Naive thymus-derived CD4-positive, alpha-beta T cell (primary cell): ENCODE measurements at regions not wholly inside any gene's neighbourhood (a gene's known extent, or its start where the extent isn't known, plus 50 kb on each side); places are given as distances from the start of the nearest gene placed in this dataset.
"Not testable (repeated sequence)": the region's sequence is repeated elsewhere in the genome, so short reads cannot be mapped to it uniquely, and the experiment has no call there.

Experiments
- ATAC-seq: fragments of 150-1000 bp; cut with Tn5 transposase; 2 replicates; pipeline ENCODE4 v1.10.0; 2021; ENCODE audit warnings: mild to moderate bottlenecking, moderate library complexity
- CTCF ChIA-PET: fragments of 350-600 bp; sonication (Branson Sonifier 250); formaldehyde crosslinking; loops from one replicate; lab custom pipeline; 2021; ENCODE audit warnings: antibody characterized with exemption; lab: Charles Lee
- POLR2A ChIA-PET: fragments of 350-600 bp; sonication (Branson Sonifier 250); formaldehyde crosslinking; loops from one replicate; lab custom pipeline; 2021; ENCODE audit warnings: antibody characterized with exemption, inconsistent platforms; lab: Charles Lee
- DNase-seq, 9 donors: peaks; one replicate each; pipeline versions ENCODE4 v3.0.0 to v3.0.0-alpha.2; 2020 to 2022; ENCODE audit warnings: mixed read lengths in 1 of 9
- H3K27ac ChIP-seq: one replicate; pipeline ENCODE4 v1.7.0; 2013; ENCODE audit warnings: mild to moderate bottlenecking, low read depth, low read length, moderate library complexity
- H3K27me3 ChIP-seq, 2 donors: one replicate each; pipeline ENCODE4 v1.7.0; 2013; ENCODE audit warnings: low read length in 2 of 2, mild to moderate bottlenecking in 2 of 2, moderate library complexity in 2 of 2; ENCODE audit not compliant: control insufficient read depth in 2 of 2, insufficient read depth in 2 of 2
- H3K36me3 ChIP-seq, 3 experiments: 1 replicate in 2 of 3; 2 replicates in 1 of 3; pipeline ENCODE4 v1.7.0; 2013; ENCODE audit warnings: low read length in 3 of 3, mild to moderate bottlenecking in 3 of 3, moderate library complexity in 1 of 3; ENCODE audit not compliant: insufficient read depth in 3 of 3, control insufficient read depth in 2 of 3
- H3K4me1 ChIP-seq, 2 donors: one replicate each; pipeline ENCODE4 v1.7.0; 2013; ENCODE audit warnings: low read length in 2 of 2, mild to moderate bottlenecking in 2 of 2, moderate library complexity in 1 of 2; ENCODE audit not compliant: control insufficient read depth in 2 of 2, insufficient read depth in 2 of 2
- H3K4me3 ChIP-seq: 2 replicates; pipeline ENCODE4 v1.7.0; 2013; ENCODE audit warnings: mild to moderate bottlenecking, low read length
- H3K9me3 ChIP-seq, 3 experiments: 1 replicate in 2 of 3; 2 replicates in 1 of 3; pipeline ENCODE4 v1.7.0; 2013; ENCODE audit warnings: low read length in 3 of 3; ENCODE audit not compliant: control insufficient read depth in 2 of 3
- H3K27ac Mint-ChIP-seq, 9 donors: one replicate each; pipeline ENCODE4 v1.8.0; 2020 to 2022; ENCODE audit warnings: mixed read lengths in 9 of 9, mild to moderate bottlenecking in 8 of 9, moderate library complexity in 5 of 9, inconsistent platforms in 2 of 9
- H3K27me3 Mint-ChIP-seq, 5 donors: one replicate each; pipeline ENCODE4 v1.8.0; 2021 to 2022; ENCODE audit warnings: mixed read lengths in 5 of 5, mild to moderate bottlenecking in 1 of 5
- H3K36me3 Mint-ChIP-seq, 5 donors: one replicate each; pipeline ENCODE4 v1.8.0; 2020 to 2022; ENCODE audit warnings: mixed read lengths in 5 of 5, mild to moderate bottlenecking in 3 of 5, inconsistent platforms in 1 of 5
- H3K4me1 Mint-ChIP-seq, 7 donors: one replicate each; pipeline ENCODE4 v1.8.0; 2020 to 2022; ENCODE audit warnings: mixed read lengths in 7 of 7, mild to moderate bottlenecking in 3 of 7, inconsistent platforms in 1 of 7
- H3K4me3 Mint-ChIP-seq, 10 donors: one replicate each; pipeline ENCODE4 v1.8.0; 2020 to 2022; ENCODE audit warnings: mild to moderate bottlenecking in 10 of 10, mixed read lengths in 10 of 10, moderate library complexity in 6 of 10, inconsistent platforms in 2 of 10
- H3K9me3 Mint-ChIP-seq, 11 donors: one replicate each; pipeline ENCODE4 v1.8.0; 2020 to 2022; ENCODE audit warnings: mixed read lengths in 11 of 11, mild to moderate bottlenecking in 4 of 11, inconsistent platforms in 1 of 11, moderate library complexity in 1 of 11
- intact Hi-C, 2 donors: fragments of 100-400 bp; cut with micrococcal nuclease; formaldehyde crosslinking; loops; one replicate each; pipeline ENCODE4 v1.15.1; 2023

GRCh38 chr6:141877275-141877983 lies 255.3 kb upstream of the GJE1 start:
- no peak overlapping the region for H3K27ac Mint-ChIP-seq
- ChIA-PET POLR2A (no interaction called here), CTCF (interaction anchor here (0.7 kb wide), 1 partner anchor 65 kb away, joined by 3 read pairs; no protein-coding TSS in a partner anchor)
- H3K36me3 ChIP-seq: no peaks in the 10 kb centered on the region
- DNase-seq (no peak), ATAC-seq (no peak)
- no peaks in the 10 kb centered on the region for H3K36me3 Mint-ChIP-seq
- H3K27me3 Mint-ChIP-seq: no peaks in the 10 kb centered on the region
- intact Hi-C loops: no loop called here
- H3K27ac ChIP-seq: no peak overlapping the region
- no peaks in the 10 kb centered on the region for H3K27me3 ChIP-seq
- H3K4me3 Mint-ChIP-seq: no peak overlapping the region
- no peaks in the 10 kb centered on the region for H3K4me1 Mint-ChIP-seq
- H3K4me1 ChIP-seq: no peaks in the 10 kb centered on the region
- peaks cover 0 to 6% (median 0%) of the 10 kb centered on the region in 11 donors for H3K9me3 Mint-ChIP-seq
- H3K9me3 ChIP-seq: no peaks in the 10 kb centered on the region
- H3K4me3 ChIP-seq: no peak overlapping the region

GRCh38 chr6:141874930-141875602 lies 257.7 kb upstream of the GJE1 start:
- ATAC-seq (no peak), DNase-seq (no peak)
- Mint-ChIP-seq H3K36me3 (no peaks in the 10 kb centered on the region), H3K27ac (no peak overlapping the region), H3K9me3 (peaks cover 0 to 3% (median 0%) of the 10 kb centered on the region in 11 donors), H3K4me3 (no peak overlapping the region), H3K27me3 (no peaks in the 10 kb centered on the region), H3K4me1 (no peaks in the 10 kb centered on the region)
- ChIA-PET CTCF (no interaction called here), POLR2A (no interaction called here)
- no peak overlapping the region for H3K4me3 ChIP-seq
- intact Hi-C loops: no loop called here
- no peaks in the 10 kb centered on the region for H3K27me3 ChIP-seq
- H3K27ac ChIP-seq: no peak overlapping the region
- H3K9me3 ChIP-seq: no peaks in the 10 kb centered on the region
- H3K36me3 ChIP-seq: no peaks in the 10 kb centered on the region
- no peaks in the 10 kb centered on the region for H3K4me1 ChIP-seq

GRCh38 chr6:141869509-141869908 lies 263.2 kb upstream of the GJE1 start:
- H3K27me3 ChIP-seq, H3K4me3 ChIP-seq, H3K36me3 ChIP-seq, H3K4me1 Mint-ChIP-seq, H3K9me3 ChIP-seq, H3K27ac ChIP-seq, H3K4me1 ChIP-seq, H3K27me3 Mint-ChIP-seq, DNase-seq, intact Hi-C loops, H3K9me3 Mint-ChIP-seq, H3K36me3 Mint-ChIP-seq, CTCF ChIA-PET, H3K4me3 Mint-ChIP-seq, POLR2A ChIA-PET, H3K27ac Mint-ChIP-seq, ATAC-seq: not testable (repeated sequence)

- no peak overlapping the region for H3K27ac ChIP-seq
- no peaks in the 10 kb centered on the region for H3K4me1 Mint-ChIP-seq
- H3K4me3 Mint-ChIP-seq: no peak overlapping the region
- ATAC-seq: no peak
- H3K9me3 Mint-ChIP-seq: peaks cover 0 to 4% (median 0%) of the 10 kb centered on the region in 11 donors
- ChIA-PET POLR2A (no interaction called here), CTCF (no interaction called here)
- no peak for DNase-seq
- no peak overlapping the region for H3K4me3 ChIP-seq
- intact Hi-C loops: no loop called here
- no peaks in the 10 kb centered on the region for H3K36me3 ChIP-seq
- H3K4me1 ChIP-seq: no peaks in the 10 kb centered on the region
- H3K27me3 Mint-ChIP-seq: peaks cover 0 to under 1% (median 0%) of the 10 kb centered on the region in 5 donors
- no peaks in the 10 kb centered on the region for H3K9me3 ChIP-seq
- no peaks in the 10 kb centered on the region for H3K27me3 ChIP-seq
- H3K27ac Mint-ChIP-seq: no peak overlapping the region
- no peaks in the 10 kb centered on the region for H3K36me3 Mint-ChIP-seq
Measured at GRCh38 chr6:141867767-141868166, 265.0 kb upstream of the GJE1 start.

GRCh38 chr6:141866731-141867497 lies 265.8 kb upstream of the GJE1 start:
- no peaks in the 10 kb centered on the region for H3K4me1 Mint-ChIP-seq
- H3K27me3 ChIP-seq: no peaks in the 10 kb centered on the region
- CTCF ChIA-PET: no interaction called here
- H3K4me1 ChIP-seq: no peaks in the 10 kb centered on the region
- no peak overlapping the region for H3K27ac Mint-ChIP-seq
- H3K27ac ChIP-seq: no peak overlapping the region
- H3K4me3 ChIP-seq: no peak overlapping the region
- H3K9me3 ChIP-seq: no peaks in the 10 kb centered on the region
- H3K36me3 ChIP-seq: no peaks in the 10 kb centered on the region
- no peak for DNase-seq
- no peaks in the 10 kb centered on the region for H3K36me3 Mint-ChIP-seq
- H3K9me3 Mint-ChIP-seq: peaks cover 0 to 4% (median 0%) of the 10 kb centered on the region in 11 donors
- no peak overlapping the region for H3K4me3 Mint-ChIP-seq
- ATAC-seq: no peak
- intact Hi-C loops: no loop called here
- peaks cover 0 to 4% (median 0%) of the 10 kb centered on the region in 5 donors for H3K27me3 Mint-ChIP-seq
- POLR2A ChIA-PET: no interaction called here

- H3K4me3 Mint-ChIP-seq: no peak overlapping the region
- ATAC-seq: no peak
- POLR2A ChIA-PET: no interaction called here
- no peak overlapping the region for H3K27ac Mint-ChIP-seq
- no peak overlapping the region for H3K27ac ChIP-seq
- CTCF ChIA-PET: no interaction called here
- intact Hi-C loops: no loop called here
- H3K36me3 ChIP-seq: no peaks in the 10 kb centered on the region
- no peaks in the 10 kb centered on the region for H3K9me3 ChIP-seq
- H3K4me1 Mint-ChIP-seq: peaks cover 2 to 28% (median 12%) of the 10 kb centered on the region in 7 donors
- no peak for DNase-seq
- H3K36me3 Mint-ChIP-seq: no peaks in the 10 kb centered on the region
- no peaks in the 10 kb centered on the region for H3K27me3 ChIP-seq
- H3K4me3 ChIP-seq: no peak overlapping the region
- peaks cover 0 to 6% (median 0%) of the 10 kb centered on the region in 11 donors for H3K9me3 Mint-ChIP-seq
- H3K27me3 Mint-ChIP-seq: no peaks in the 10 kb centered on the region
- H3K4me1 ChIP-seq: peaks cover 0 to 29% of the 10 kb centered on the region in 2 donors
Measured at GRCh38 chr6:141851063-141851462, 281.7 kb upstream of the GJE1 start.
